ENCODE measurements at regions not wholly inside any gene's neighbourhood (a gene's known extent, or its start where the extent isn't known, plus 50 kb on each side); places are given as distances from the start of the nearest gene placed in this dataset.

GRCh38 chr4:60581919-60582536 lies 618.1 kb upstream of the ADGRL3 start:
- Mint-ChIP-seq H3K9me3 (no peaks in the 10 kb centered on the region), H3K36me3 (no peaks in the 10 kb centered on the region), H3K27me3 (ENCODE audit: low read depth) (no peaks in the 10 kb centered on the region), H3K27ac (no peak overlapping the region), H3K4me3 (no peak overlapping the region), H3K4me1 (peaks cover 4% of the 10 kb centered on the region)
- CTCF ChIA-PET: no interaction called here
- no peak for ATAC-seq
- TF ChIP-seq KAT7 (CRISPR knock-in tag; IDR thresholded peaks at IDR 0.05; ENCODE audit: borderline replicate concordance) (no peak), MYBL2 (CRISPR knock-in tag; IDR thresholded peaks at IDR 0.05) (no peak), ETV6 (CRISPR knock-in tag; IDR thresholded peaks at IDR 0.05) (no peak), JUN (CRISPR knock-in tag; IDR thresholded peaks at IDR 0.05) (no peak), GABPB1 (CRISPR knock-in tag; IDR thresholded peaks at IDR 0.05) (no peak), CREB1 (CRISPR knock-in tag; IDR thresholded peaks at IDR 0.05) (no peak)
- DNase-seq (ENCODE audit: low spot score): no peak
- POLR2A ChIA-PET: no interaction called here

GRCh38 chr4:60588556-60588955 lies 611.6 kb upstream of the ADGRL3 start:
- no peaks in the 10 kb centered on the region for H3K9me3 Mint-ChIP-seq
- ChIA-PET CTCF (no interaction called here), POLR2A (no interaction called here)
- no peaks in the 10 kb centered on the region for H3K27me3 Mint-ChIP-seq (ENCODE audit: low read depth)
- H3K36me3 Mint-ChIP-seq: no peaks in the 10 kb centered on the region
- TF ChIP-seq ARID4B (CRISPR knock-in tag; IDR thresholded peaks at IDR 0.05; ENCODE audit: borderline replicate concordance) (no peak), ZNF121 (CRISPR knock-in tag; IDR thresholded peaks at IDR 0.05) (no peak), ATF6 (CRISPR knock-in tag; IDR thresholded peaks at IDR 0.05) (no peak), HMGA2 (CRISPR knock-in tag; IDR thresholded peaks at IDR 0.05) (no peak), GRHL2 (CRISPR knock-in tag; IDR thresholded peaks at IDR 0.05; ENCODE audit: insufficient replicate concordance, severe bottlenecking) (no peak), SMAD3 (CRISPR knock-in tag; IDR thresholded peaks at IDR 0.05; ENCODE audit: borderline replicate concordance) (no peak), TEAD4 (CRISPR knock-in tag; IDR thresholded peaks at IDR 0.05) (no peak), NFYB (CRISPR knock-in tag; conservative IDR thresholded peaks at IDR 0.05; ENCODE audit: low read depth) (no peak), IRF1 (CRISPR knock-in tag; IDR thresholded peaks at IDR 0.05) (no peak), SOX15 (CRISPR knock-in tag; IDR thresholded peaks at IDR 0.05) (no peak), RORB (CRISPR knock-in tag; IDR thresholded peaks at IDR 0.05) (no peak), ATF3 (CRISPR knock-in tag; conservative IDR thresholded peaks at IDR 0.05) (no peak), ZNF416 (CRISPR knock-in tag; IDR thresholded peaks at IDR 0.05) (no peak), FOXJ3 (CRISPR knock-in tag; IDR thresholded peaks at IDR 0.05; ENCODE audit: borderline replicate concordance) (no peak), PRDM15 (CRISPR knock-in tag; IDR thresholded peaks at IDR 0.05) (no peak), FOXK1 (CRISPR knock-in tag; IDR thresholded peaks at IDR 0.05) (no peak), IRF2 (CRISPR knock-in tag; IDR thresholded peaks at IDR 0.05; ENCODE audit: borderline replicate concordance, low read depth) (no peak), EMX1 (CRISPR knock-in tag; IDR thresholded peaks at IDR 0.05) (no peak), ZMAT4 (CRISPR knock-in tag; IDR thresholded peaks at IDR 0.05) (no peak)
- DNase-seq (ENCODE audit: low spot score): no peak
- no peak overlapping the region for H3K4me3 Mint-ChIP-seq
- no peak overlapping the region for H3K27ac Mint-ChIP-seq
- ATAC-seq: no peak
- H3K4me1 Mint-ChIP-seq: no peaks in the 10 kb centered on the region

Measured in WTC11 (cell line).